ENCODE measurements at regions not wholly inside any gene's neighbourhood (a gene's known extent, or its start where the extent isn't known, plus 50 kb on each side); places are given as distances from the start of the nearest gene placed in this dataset.
"Not testable (repeated sequence)": the region's sequence is repeated elsewhere in the genome, so short reads cannot be mapped to it uniquely, and the experiment has no call there.

DNA sequence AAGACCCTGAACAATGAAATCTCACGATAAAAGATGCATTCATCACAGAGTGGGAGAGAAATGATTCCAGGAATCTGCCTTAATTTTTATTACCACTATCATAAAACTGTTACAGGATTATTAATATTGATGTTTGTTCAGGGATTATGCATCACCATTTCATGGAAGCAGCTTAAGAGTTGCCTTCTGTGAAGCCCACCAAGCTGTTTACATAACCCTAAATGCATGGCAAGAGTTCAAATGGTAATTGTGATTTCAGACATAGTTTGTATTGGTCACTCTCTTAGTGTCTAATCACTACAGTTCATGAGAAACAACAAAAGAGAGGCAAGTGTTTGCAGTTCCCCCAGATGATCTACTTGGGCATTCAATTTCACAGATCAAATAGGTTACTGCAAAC, 527.7 kb downstream of the RPS29 start:
- Mint-ChIP-seq H3K4me3 (no peak overlapping the region), H3K9me3 (peaks cover 0 to 8% (median 5%) of the 10 kb centered on the region in 6 donors), H3K27me3 (ENCODE audit: low read depth in 3 of 3) (peaks cover 0 to 1% (median 0%) of the 10 kb centered on the region in 3 donors), H3K36me3 (no peaks in the 10 kb centered on the region), H3K4me1 (no peaks in the 10 kb centered on the region), H3K27ac (no peak overlapping the region)
- DNase-seq = no peak

DNA sequence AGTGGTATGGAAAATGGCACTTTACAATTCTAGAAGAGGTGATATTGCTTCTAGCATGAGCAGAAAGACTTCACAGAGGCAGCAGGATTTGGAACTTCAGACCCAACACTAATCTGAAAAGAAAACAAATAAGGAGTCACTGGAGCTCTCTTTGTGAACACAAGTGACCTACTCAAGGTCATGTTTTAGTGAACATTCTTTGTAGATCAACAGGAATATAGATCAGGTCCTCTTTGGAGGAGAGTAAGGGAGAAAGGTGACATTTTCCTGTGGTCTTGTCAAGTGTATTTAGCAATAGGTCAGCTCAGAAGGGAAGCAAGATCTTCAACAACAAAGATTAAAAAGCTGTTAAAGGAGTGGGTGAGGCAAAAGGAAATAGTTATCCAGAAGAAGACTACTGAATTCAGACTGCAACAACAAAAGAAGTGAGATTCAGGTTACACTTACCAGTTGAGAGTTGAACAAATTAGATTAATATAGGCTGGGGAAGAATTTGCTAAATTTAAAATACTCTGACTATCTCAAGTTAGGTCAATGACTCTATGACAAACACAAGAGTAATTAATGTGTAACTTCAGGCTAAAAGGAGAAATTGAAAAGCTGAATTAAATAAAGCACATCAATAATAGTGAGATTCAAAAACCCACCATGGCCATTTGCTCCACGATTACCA, 528.2 kb downstream of the RPS29 start:
- DNase-seq = no peak
- no peak overlapping the region for H3K27ac Mint-ChIP-seq
- no peaks in the 10 kb centered on the region for H3K4me1 Mint-ChIP-seq
- H3K9me3 Mint-ChIP-seq = peaks cover 0 to 10% (median 3%) of the 10 kb centered on the region in 6 donors
- H3K4me3 Mint-ChIP-seq = no peak overlapping the region
- H3K36me3 Mint-ChIP-seq = no peaks in the 10 kb centered on the region
- no peaks in the 10 kb centered on the region for H3K27me3 Mint-ChIP-seq (ENCODE audit: low read depth in 3 of 3)

DNA sequence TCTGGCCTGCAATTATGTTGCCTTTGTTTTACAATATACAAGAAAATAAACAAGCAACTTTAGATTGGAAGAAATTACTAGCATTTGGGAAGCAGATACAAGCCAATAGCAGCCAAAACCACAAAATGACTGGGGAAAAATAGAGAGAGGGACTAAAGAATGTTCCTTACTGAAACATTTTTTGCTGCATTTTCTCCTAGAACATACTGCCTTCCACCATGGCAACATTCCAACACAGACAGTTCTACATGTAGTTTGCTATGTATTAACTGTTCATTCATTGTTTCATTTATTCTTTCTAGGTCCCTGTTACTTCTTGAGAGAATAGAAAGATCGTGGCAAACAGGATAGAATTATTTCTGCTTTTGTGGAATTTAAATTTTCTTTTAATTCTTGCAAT, 530.2 kb downstream of the RPS29 start:
- H3K4me1 Mint-ChIP-seq = no peaks in the 10 kb centered on the region
- peaks cover 0 to 18% (median 5%) of the 10 kb centered on the region in 6 donors for H3K9me3 Mint-ChIP-seq
- H3K4me3 Mint-ChIP-seq = no peak overlapping the region
- H3K27me3 Mint-ChIP-seq (ENCODE audit: low read depth in 3 of 3) = no peaks in the 10 kb centered on the region
- H3K36me3 Mint-ChIP-seq = no peaks in the 10 kb centered on the region
- DNase-seq = no peak
- no peak overlapping the region for H3K27ac Mint-ChIP-seq

DNA sequence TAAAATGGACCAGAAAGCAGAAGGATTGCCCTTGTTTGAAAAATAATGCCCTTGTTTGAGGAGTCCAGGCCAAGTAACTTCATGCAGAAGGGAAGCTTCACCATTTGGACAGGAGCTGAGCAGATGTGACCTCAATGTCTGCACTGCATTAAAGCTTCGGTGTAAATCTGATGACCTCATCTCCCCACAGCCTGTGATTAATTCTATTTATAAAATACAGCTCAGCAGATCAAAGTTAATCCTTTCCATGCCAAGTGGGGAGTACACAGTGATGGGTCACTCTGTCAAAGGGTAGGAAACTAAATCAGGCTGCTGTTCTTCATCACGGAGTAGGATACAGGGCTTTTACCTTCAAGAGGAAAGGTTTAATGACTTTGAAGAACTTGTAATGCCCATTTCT, 533.7 kb downstream of the RPS29 start:
- peaks cover 3 to 12% (median 7%) of the 10 kb centered on the region in 6 donors for H3K9me3 Mint-ChIP-seq
- no peak overlapping the region for H3K4me3 Mint-ChIP-seq
- no peaks in the 10 kb centered on the region for H3K27me3 Mint-ChIP-seq (ENCODE audit: low read depth in 3 of 3)
- H3K36me3 Mint-ChIP-seq = no peaks in the 10 kb centered on the region
- no peak overlapping the region for H3K27ac Mint-ChIP-seq
- DNase-seq = no peak
- H3K4me1 Mint-ChIP-seq = no peaks in the 10 kb centered on the region

DNA sequence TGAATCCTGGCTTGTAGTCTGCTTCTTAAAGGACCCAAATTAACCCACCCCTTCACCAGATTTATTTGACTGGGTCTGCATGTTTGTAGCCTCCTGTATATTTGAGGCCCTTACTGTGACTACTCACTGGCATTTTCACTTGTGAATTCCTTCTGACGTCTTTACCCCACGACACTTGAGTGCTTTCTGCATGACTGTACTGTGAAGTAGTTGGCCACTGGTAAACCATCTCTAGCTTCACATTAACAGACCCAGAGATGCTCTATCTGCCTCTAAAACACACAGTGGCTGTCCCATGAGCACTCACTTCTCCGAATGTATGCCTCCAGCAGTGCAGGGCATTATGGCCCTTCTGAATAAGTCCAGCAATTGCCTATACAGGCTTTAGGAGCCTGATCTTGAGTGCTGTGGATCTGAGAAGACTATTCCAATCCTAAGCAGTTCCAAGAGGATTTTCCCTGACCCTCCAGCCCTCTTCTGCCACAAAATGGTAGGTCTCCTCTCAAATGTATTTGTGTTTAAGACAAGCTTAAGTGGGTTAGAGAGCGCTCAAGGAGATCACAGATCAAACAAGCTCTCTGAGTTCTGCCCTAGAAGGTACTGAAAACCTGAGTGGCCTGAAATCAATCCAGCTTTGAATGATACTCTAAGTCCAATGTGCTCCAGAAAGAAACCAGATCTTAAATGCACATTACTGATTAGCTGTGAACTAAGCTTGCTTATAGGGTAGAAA, 534.7 kb downstream of the RPS29 start:
- peaks cover 3 to 12% (median 7%) of the 10 kb centered on the region in 6 donors for H3K9me3 Mint-ChIP-seq
- H3K27ac Mint-ChIP-seq = no peak overlapping the region
- no peaks in the 10 kb centered on the region for H3K36me3 Mint-ChIP-seq
- no peaks in the 10 kb centered on the region for H3K27me3 Mint-ChIP-seq (ENCODE audit: low read depth in 3 of 3)
- H3K4me3 Mint-ChIP-seq = no peak overlapping the region
- H3K4me1 Mint-ChIP-seq = no peaks in the 10 kb centered on the region
- DNase-seq = no peak

DNA sequence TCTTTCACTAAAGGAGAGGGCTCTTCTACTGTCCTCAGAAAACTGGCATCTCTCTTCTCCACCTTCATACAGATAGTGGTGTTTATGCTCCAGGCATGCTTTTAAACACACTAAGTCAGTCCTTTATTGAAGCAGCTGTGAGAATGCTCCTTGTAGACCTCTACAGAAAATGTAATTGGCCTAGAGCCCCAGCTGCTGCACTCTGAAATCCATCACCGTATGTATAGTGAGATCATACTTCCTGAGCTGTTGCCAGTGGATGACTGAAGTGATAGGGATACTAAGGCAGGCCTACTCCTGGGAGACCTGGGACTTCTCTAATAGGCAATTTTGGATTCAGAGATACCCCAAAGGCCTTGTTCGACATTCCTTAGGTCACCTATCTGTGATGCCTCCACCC, 535.4 kb downstream of the RPS29 start:
- Mint-ChIP-seq H3K27me3 (ENCODE audit: low read depth in 3 of 3) (no peaks in the 10 kb centered on the region), H3K9me3 (peaks cover 3 to 12% (median 6%) of the 10 kb centered on the region in 6 donors), H3K4me3 (no peak overlapping the region), H3K4me1 (no peaks in the 10 kb centered on the region), H3K27ac (no peak overlapping the region), H3K36me3 (no peaks in the 10 kb centered on the region)
- no peak for DNase-seq

DNA sequence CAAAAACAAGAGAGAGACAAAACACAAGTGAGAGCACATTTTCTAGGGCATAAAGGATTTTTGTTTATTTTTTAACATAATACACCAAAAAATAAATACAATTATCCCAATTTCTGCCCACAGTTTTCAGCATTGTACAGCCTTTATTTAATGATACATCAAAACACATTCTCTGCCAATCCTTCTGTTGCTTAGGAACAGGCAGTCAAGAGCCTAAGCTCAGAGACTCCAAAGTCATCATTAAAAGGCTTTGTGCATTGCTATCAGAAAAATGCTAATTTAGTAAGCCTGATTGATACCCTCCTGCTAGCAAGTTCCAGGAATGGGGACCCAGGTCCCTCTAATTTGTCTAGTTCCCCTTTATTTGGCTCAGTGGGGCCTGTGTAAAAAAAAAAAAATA, 536.5 kb downstream of the RPS29 start:
- Mint-ChIP-seq H3K36me3 (no peaks in the 10 kb centered on the region), H3K9me3 (peaks cover 3 to 12% (median 5%) of the 10 kb centered on the region in 6 donors), H3K27ac (no peak overlapping the region), H3K4me1 (no peaks in the 10 kb centered on the region), H3K4me3 (no peak overlapping the region), H3K27me3 (ENCODE audit: low read depth in 3 of 3) (no peaks in the 10 kb centered on the region)
- DNase-seq = no peak

DNA sequence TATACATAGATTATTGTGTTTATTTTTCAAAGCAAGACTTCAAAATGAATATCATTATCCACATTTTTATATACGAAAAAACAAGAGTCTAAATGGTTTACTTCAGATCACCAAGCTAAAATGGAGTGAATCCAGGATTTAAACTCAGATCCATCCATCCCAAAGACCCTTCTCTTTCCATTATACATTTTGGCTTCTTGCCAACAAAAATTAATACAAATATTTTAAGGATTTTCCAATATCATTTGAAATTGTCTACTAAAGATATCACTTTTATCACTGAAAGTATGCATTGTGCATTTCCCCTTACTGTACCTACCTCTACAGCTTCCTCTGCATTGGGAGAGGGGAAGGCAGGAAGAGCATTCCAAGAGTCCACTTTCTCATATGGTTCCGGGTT, 541.2 kb downstream of the RPS29 start:
- no peak for DNase-seq
- Mint-ChIP-seq H3K36me3 (no peaks in the 10 kb centered on the region), H3K4me3 (no peak overlapping the region), H3K4me1 (no peaks in the 10 kb centered on the region), H3K27ac (no peak overlapping the region), H3K9me3 (peaks cover 1 to 6% (median 4%) of the 10 kb centered on the region in 6 donors), H3K27me3 (ENCODE audit: low read depth in 3 of 3) (no peaks in the 10 kb centered on the region)

DNA sequence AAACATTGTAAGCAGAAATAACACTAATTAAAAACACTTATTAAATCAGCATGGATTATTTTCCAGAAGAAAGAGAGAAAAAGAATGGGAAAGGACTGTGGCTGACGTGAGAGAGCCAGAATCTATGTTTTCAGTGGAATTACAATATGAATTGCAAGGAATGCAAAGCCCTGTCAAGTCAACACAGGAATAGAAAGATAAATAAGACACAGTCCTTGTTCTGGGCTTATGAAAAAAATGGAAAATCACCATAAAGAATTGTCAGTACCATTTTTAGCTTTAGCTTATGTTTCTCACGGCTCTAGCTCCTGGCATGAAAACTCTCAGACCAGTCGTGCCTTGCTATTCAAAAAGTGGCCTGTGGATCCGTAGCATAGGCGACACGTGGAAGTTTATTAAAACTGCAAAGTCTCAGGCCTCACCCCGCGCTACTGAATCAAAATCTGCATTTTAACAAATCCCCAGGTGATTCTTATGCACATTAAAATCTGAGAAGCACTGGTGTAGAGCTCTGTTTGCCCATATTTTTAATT, 549.1 kb downstream of the RPS29 start:
- Mint-ChIP-seq H3K4me1 (no peaks in the 10 kb centered on the region), H3K36me3 (no peaks in the 10 kb centered on the region), H3K4me3 (no peak overlapping the region), H3K27me3 (ENCODE audit: low read depth in 3 of 3) (no peaks in the 10 kb centered on the region), H3K9me3 (peaks cover 0 to 8% (median 2%) of the 10 kb centered on the region in 6 donors), H3K27ac (no peak overlapping the region)
- DNase-seq = no peak

DNA sequence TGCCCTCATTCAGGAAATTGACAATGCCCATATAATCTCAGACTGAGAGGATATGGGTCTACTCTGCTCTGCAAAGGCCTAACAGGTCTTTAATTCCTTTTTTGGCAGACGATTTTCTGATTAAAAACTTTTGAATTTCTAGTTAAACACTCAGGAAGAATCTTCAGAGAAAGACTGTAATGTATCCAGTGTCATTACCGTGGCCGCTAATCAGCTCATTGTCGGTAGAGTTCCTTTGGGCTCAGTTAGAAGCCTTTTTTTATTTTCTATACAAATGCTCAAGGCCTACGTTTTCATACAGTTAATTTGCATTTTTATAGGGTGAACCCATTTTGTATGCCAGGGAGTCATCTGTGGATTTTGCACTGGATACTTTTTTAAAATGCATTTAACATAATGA, 549.9 kb downstream of the RPS29 start:
- Mint-ChIP-seq H3K9me3 (peaks cover 0 to 7% (median 2%) of the 10 kb centered on the region in 6 donors), H3K36me3 (no peaks in the 10 kb centered on the region), H3K27me3 (ENCODE audit: low read depth in 3 of 3) (no peaks in the 10 kb centered on the region), H3K4me3 (no peak overlapping the region), H3K27ac (no peak overlapping the region), H3K4me1 (no peaks in the 10 kb centered on the region)
- DNase-seq = no peak

DNA sequence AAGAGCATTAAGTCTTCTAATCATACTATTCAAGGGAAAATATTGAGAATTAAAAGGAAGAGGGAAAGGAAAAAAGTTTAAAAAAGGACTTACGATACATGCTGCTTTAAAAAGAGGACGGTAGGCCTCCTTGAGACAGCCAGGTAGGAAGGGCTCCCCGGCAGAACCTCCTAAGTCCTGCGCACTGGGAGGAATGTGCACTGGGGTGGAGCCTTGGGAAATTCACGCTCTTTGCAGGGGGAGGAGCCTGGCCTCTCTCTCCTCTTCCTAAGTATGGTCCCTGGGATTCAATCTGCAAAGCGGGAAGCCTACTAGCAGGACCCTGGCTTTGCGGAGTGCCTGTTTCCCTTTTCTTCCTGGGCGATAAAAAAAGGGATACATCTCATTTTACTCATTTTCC, 553.0 kb downstream of the RPS29 start:
- Mint-ChIP-seq H3K9me3 (peaks cover 0 to 9% (median 4%) of the 10 kb centered on the region in 6 donors), H3K27me3 (ENCODE audit: low read depth in 3 of 3) (peaks cover 0 to 1% (median 0%) of the 10 kb centered on the region in 3 donors), H3K27ac (no peak overlapping the region)

DNA sequence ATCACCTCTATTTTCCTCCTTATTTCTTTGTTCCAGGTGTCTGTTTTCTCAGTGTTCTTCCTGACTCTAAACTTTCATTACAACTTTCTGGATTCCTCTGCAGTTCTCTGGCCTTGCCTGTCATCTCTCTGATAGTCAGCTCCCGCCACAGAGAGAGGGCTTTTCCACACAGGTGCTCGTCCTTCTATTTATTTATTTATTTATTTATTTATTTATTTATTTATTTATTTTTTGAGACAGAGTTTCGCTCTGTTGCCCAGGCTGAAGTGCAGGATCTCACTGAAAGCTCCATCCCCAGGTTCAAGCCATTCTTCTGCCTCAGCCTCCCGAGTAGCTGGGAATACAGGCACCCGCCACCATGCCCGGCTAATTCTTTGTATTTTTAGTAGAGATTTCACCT, 554.5 kb downstream of the RPS29 start:
- not testable (repeated sequence) for DNase-seq; H3K27me3 Mint-ChIP-seq (ENCODE audit: low read depth in 3 of 3); H3K36me3 Mint-ChIP-seq; H3K4me3 Mint-ChIP-seq; H3K27ac Mint-ChIP-seq; H3K4me1 Mint-ChIP-seq
- H3K9me3 Mint-ChIP-seq = peaks cover 0 to 16% (median 6%) of the 10 kb centered on the region in 6 donors

More for the DNA sequence above, 553.0 kb downstream of the RPS29 start:
- DNase-seq = no peak
- no peak overlapping the region for H3K4me3 Mint-ChIP-seq
- H3K36me3 Mint-ChIP-seq = no peaks in the 10 kb centered on the region
- H3K4me1 Mint-ChIP-seq = no peaks in the 10 kb centered on the region

DNA sequence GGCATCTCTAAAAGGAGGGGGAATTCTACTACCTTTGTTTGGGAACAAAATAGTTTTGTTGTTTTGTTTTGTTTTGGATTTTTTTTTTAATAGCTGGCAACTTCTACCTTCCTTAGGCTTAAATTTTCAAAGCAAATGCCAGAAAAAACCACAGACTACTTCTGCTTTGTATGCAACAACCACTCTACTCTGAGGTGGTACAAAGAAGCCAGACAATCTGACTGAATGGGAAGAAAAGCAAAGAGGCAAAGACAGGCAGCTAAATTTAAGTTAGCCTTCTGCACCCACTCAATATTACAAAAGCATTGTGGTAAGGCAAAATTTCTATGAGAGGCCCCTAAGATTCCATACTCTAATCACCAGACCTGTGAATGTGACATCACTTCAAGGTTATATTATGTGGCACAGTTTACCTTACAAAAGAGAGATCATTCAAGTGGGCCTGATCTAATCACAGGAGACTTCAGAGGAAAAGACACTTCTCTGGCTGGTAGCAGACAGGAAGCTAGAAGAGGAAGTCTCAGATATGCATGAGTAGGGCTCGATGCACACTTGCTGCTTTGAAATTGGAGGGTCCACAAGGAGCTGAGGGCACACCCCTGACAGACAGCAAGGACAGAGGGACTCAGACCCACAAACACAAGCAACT, 566.6 kb downstream of the RPS29 start:
- DNase-seq = no peak
- Mint-ChIP-seq H3K36me3 (no peaks in the 10 kb centered on the region), H3K27ac (no peak overlapping the region), H3K27me3 (ENCODE audit: low read depth in 3 of 3) (no peaks in the 10 kb centered on the region), H3K9me3 (peaks cover 0 to 11% (median 3%) of the 10 kb centered on the region in 6 donors), H3K4me3 (no peak overlapping the region), H3K4me1 (no peaks in the 10 kb centered on the region)

DNA sequence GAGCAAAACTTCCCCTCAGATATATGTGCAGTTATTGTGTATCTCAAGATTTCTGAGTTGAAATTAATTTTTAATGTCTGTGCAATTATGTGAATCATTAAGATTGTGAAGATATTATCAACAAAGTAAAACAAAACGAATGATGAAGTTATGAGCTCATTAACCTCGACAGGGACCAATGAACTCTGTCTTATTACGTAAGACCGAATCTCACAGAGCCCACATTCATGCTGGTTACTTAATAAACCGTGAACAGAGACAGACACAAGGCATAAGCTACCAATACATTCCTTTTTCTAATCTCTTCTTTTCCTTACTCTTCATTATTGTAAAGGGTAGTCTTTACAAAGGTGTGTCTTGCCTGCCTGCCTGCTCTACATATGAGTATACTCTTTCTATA, 568.7 kb downstream of the RPS29 start:
- Mint-ChIP-seq H3K27me3 (ENCODE audit: low read depth in 3 of 3) (no peaks in the 10 kb centered on the region), H3K4me1 (no peaks in the 10 kb centered on the region), H3K27ac (no peak overlapping the region), H3K9me3 (peaks cover 0 to 10% (median 1%) of the 10 kb centered on the region in 6 donors), H3K36me3 (no peaks in the 10 kb centered on the region), H3K4me3 (no peak overlapping the region)
- no peak for DNase-seq
